EL (cell line): ENCODE measurements at regions not wholly inside any gene's neighbourhood (a gene's known extent, or its start where the extent isn't known, plus 50 kb on each side); places are given as distances from the start of the nearest gene placed in this dataset.
A peak's percentile ranks its signal among the peaks of the same experiment; 100 is the strongest.
"Not testable (repeated sequence)": the region's sequence is repeated elsewhere in the genome, so short reads cannot be mapped to it uniquely, and the experiment has no call there.

Experiments
- DNase-seq: peaks from one replicate; pipeline ENCODE4 v3.0.0-alpha.2; 2016

DNA sequence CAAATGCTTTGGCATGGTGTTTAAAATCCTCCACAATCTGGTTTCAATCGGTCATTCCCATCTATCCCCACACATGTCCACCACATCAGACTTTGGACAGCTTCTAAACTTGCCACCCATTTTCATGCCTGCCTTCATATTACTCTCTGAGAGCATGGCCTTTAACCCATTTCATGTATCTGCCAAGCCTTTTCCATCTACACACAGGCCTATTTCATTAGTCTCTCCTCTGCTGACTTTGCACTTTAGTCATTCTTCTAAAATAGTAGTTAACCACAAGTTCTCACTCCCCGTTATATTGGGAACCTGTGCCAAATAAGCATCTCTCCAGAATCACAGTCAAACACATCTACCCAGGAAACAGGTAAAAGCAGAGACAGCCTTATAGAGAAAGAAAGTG lies 142.2 kb downstream of the MZT1 start:
- DNase-seq = no peak

DNA sequence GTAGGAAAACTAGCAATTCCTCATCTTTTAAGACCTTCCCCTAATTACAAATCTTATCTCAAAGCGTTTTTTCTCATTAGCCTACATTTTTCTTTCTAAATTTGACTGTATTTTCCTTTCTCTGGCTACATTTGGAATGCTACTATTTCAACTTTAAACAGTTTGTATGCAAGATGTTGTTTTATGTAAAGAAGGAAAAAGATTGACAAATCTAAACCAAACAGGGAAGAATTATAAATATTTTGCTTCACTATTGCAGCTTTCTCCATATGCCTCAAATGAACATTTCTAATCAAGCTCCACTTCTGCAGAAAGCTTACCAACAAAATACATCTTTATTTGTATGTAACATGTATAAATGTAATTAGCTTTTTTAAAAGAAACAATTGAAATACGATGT lies 156.2 kb downstream of the MZT1 start:
- no peak for DNase-seq

DNA sequence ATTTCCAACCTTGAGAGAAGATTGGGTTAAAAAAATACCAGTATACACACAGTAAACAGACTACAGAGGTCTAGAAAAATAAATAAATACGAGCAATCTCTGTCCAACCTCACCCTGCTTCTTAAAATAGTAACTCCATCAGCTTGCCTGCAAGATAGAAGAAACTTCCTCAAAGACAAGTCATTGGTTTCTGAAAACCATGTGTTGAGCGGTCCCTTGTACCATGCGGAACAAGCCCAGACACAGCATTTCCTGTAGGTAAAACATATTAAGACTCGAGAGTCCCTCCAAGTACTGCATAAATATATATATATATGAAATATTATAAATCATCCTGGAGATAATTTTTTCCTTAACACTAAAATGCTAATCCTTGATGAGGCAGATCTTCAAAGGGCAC lies 157.4 kb downstream of the MZT1 start:
- no peak for DNase-seq

DNA sequence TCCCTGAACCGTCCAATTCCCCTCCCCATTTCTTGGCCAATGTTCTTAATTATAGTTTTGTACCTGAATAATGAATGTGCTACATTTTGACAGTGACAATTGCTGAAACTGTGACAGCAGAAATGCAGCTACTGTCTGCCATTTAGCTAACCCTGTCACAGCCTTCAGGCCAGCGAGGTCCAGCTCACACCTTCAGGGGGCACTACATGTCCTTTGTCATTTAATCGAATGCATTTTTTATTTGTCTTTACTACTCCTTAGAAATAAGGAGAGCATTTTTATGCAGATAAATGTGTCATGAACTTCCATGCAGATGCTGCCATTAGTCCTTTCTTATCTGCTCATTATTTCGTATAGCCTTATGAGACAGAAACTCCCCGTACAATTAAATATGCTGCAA lies 159.9 kb downstream of the MZT1 start:
- no peak for DNase-seq

DNA sequence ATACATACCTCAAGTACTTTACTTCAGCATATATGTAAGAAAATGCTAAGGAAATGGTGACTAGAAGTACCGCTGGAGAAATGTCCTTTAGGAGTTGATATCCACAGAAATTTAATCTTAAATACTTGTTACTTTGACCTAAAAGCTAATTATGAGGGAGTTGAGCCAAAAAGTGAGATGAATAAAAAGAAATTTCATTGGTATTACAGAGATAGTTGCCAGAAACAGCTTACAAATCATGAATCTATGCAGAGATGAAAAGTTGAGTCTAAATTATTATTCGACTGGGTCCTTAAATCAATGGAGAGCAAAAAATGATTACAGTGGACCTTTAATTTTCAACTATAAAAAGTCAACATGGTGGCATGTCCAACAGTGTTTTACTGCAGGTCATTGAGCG lies 160.9 kb downstream of the MZT1 start:
- no peak for DNase-seq

DNA sequence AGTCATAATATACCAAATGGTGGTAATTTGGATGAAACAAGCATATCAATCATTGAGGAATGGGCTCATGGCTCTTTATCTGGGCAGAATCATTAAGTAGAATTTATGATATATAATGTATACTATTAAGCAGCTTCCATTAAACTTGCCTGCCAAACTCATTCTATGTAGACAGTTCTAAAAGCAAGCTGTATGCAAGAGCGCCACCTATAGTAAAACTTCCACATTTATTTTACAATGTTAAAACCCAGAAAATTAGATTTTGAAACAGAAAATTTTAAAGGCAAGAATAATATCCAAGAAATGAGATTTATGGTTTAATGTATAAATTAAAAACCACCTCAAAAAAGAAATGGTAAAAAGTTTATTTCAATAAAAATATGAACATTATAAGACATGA lies 161.5 kb downstream of the MZT1 start:
- DNase-seq = peak; percentile 22

DNA sequence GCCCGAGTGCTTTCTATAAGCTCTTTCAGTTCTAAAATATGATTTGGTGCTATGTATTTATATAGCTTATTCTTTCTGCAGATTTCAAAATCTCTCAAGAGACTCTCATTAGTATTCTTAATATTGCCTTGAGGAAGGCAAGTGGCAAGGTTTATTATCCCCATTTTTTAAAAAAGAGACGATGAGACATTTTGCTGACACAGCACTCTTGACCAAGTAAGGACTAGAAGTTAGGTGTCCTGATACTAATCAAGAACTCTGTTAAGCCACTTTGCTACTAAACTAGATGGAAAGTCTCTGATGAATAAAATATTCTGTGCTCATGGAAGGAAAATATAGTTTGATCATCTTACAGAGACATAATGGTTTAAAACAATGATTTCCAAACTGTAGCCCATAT lies 164.7 kb downstream of the MZT1 start:
- DNase-seq = no peak

DNA sequence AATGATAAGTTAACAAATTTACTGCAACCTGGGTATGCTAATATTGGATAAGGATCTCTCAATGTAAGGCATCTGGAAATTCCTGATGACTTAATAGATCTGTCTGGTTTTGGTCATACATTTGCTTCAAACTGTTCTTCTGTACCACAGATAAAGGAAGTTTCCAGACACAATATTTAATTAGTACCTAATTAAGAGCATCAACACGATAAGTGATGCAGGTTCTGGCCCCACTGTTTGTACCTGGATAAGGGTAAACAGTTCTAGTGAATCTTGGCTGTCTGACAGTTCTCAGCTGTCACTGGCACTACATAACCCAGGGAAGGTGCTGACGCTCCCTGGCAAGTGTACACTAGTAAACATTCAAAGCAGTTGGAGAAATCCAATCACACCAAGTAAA lies 165.6 kb downstream of the MZT1 start:
- no peak for DNase-seq

DNA sequence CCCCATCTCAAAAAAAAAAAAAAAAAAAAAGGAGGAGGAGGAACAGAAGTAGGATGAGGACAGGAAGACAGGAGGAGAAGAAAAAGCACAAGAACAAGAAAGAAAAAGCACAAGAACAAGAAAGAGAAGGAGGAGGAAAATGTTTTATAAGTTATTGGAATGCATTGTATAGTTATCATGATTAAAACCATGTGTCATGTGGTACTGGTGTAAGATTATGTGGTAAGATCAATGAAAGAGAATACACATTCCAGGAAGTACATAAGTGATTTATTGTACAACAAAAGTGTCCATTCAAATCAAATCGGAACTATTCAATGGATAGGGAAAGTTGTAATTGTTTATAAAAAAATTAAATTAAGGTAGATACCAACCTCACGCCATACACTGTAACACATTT lies 167.7 kb downstream of the MZT1 start:
- DNase-seq = no peak

DNA sequence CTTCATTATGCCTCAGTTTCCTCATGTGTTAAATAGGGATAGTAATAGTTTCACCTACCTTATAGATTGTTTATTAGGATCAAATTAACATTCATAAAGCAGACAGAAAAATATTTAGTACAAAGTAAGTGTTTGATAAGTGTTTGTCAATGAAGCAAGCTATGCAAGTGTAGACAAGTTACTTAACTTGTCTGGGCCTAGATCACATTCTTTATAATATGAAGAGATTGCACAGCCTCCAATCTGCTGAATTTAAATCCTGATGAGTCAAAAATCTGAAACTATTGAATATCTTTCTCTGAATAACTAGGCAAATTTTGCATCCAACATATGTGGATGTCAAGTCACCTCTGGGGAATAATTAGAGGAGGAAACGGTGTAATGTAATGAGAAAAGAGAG lies 170.5 kb downstream of the MZT1 start:
- DNase-seq = no peak

DNA sequence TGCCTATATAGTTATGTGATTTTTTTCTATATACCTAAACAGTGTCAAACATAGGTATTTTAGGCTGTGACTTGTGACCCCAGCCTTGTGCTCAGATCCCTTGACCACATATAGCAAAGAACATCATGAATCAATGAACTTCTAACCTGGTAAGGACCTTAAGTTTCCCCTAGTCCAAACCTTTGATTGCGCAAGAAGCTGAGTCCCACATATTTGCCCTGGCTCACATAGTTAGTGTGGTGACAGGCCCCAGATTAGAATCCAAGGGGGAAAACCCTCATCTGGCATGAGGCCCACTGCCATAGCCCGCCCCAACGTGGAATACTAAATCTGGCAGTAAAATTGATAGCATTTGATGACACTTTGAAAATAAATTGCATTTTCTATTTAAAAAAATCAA lies 171.8 kb downstream of the MZT1 start:
- DNase-seq = no peak

DNA sequence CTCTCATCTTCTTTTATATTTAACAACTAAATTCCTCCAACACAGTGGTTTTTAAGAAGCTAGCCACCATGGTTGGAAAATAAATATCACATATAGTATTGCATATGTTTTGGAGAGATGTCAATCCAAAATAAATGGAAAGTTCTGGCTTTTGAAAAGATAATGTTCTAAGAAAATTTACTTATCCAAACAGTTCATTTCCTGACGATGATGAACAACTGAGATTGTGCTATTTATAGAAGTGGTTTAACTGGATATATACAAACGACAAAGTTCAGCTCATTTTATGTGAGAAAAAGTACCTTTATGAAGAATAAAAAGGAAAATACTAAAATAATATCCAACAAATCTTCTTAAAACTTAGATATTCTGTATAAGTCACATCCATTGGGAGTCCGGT lies 174.7 kb downstream of the MZT1 start:
- no peak for DNase-seq

DNA sequence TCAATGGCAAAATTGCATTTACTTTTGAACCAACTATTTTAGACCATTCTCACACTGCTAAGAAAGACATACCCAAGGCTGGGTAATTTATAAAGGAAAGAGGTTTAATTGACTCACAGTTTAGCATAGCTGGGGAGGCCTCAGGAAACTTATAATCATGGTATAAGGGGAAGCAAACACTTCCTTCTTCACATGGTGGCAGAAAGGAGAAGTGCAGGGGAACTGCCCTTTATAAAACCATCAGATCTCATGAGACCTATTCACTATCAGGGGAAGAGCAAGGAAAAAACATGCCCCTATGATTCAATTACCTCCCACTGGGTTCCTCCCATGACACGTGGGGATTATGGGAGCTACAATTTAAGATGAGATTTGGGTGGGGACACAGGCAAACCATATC lies 181.5 kb downstream of the MZT1 start:
- DNase-seq = not testable (repeated sequence)

DNA sequence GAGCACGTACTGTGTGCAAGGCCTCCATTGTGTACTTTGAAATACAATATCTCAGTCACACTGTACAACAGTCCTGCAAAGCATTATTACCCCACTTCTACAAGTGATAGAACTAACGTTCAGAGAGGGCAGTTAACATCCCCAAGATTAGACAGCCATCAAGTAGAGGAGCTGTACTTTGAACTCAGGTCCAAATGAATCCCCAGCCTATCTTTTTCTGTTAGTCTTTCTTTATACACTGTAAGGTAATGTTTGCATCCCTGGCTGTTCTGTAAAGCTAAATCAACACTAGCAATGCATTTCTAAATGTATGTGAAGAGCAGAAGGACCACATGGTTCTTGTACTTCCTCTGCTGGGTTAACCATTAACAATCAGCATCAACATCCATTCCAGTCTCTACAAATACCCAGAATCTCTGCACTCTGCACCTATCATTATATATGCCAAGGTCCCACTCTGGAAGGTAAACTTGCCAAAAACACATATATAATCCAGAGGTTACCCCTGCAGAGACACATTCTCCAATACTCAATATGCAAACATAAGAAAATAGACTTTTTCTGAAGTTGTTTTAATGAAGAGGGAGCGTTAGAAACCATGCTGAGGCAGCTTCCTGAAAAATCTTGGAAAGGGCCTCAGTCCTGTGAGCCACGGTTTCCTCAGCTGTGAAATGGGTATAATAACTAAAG lies 182.3 kb downstream of the MZT1 start:
- no peak for DNase-seq

DNA sequence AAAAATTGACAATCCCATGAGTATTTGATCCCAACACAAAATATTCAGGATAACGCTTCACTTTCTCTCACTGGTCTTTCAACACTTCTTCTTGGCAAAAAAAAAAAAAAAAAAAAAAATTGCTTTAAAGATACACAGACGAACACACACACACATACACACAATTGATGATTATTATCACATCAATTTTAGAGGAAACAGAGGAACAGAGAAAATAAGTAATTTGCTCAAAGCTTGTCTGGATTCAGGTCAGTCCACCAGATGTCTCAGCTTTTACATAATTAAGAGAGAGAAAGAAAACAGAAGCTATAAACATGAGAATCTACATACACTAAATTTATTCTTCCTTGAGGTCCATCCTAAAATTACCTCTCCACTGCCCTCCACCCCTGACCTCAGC lies 183.4 kb downstream of the MZT1 start:
- DNase-seq = no peak

DNA sequence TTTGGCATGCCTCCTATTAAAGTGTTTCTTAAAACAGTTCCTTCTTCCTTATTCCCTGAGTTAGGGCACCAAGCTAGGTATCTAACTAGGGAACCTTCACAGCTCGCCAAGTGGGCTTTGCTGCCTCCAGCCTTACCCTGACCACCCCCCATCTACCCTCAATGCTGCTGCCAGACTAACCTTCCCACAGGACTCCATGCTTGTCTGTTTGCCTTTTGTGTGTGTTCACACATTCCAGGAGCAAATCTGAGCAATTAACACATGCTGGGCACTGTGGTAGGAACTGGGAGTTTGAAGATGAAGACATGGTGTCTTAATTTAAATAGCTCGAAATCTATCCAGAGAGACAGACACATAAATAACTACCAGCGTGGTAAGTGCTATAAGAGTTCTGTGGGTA lies 185.2 kb downstream of the MZT1 start:
- DNase-seq = no peak

DNA sequence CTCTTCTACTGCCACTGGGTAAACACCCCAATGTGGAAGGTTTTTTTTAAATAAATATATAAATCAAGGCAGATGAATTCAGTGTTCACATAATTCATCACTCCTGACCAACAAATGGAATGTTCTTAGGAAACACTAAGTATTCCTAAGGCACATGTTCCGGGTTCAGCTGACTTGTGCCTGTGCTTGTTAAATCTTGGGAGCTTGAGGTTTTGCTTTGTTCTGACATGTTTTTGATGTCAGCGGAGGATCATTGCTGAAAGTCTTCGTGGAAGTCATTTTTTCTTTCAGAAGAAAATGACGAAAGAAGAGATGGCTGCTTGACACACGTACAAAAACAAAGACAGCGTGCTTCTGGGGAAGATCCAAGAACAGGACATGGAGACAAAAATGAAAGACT lies 185.8 kb downstream of the MZT1 start:
- no peak for DNase-seq

DNA sequence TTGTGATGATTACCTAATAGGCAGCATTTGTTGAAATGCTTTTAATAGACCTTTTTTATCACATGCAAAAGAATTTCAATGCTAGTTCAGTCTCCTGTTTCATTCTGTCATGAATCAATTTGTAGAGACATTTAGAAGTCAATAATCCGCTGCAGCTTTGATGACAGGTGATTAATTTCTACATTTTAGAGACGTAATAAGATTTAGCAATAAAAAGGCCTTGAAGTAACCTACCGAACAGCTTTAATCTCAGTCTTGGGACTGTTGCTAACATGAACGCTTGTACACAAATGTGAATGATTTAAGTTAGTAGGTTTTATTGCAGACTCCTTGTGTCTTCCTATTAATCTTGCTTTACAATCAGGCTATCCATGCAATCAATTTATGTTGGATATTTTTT lies 186.5 kb downstream of the MZT1 start:
- DNase-seq = no peak

DNA sequence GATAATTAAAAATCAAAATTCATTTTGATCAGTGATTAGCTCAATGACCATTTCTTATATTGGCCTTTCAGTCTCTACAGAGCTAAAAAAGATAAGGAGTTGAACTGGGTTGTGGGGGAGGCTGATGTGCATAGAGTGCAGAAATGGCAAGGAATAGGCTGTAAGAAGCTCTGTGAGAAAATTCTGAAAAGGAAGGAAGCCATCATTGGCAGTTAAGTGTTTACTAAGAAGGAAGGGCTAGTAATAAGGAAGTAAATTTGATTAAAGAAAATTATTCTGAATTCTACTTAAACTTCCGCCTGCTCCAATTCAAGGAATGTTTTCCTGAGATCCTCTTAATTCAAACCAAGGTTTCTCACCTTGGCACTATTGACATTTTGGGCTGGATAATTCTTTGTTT lies 187.5 kb downstream of the MZT1 start:
- DNase-seq = no peak

DNA sequence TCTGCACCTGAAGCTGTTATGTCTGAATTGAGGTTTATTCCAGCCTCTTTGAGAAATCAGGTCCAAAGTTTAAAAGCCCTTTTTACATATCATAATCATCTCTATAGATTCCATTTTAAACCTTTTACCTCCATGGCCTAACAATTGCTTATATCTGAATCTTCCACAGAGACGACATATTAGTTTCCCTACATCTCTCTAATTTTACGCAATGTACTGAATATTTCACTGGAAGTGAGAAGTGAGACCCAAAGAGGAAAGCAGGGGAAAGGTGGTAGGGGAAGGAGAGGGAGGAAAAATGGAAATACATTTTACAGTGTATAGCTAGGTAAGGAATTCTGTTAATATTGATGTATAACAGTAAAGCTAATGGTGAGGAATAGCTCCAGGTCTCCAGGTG lies 189.6 kb downstream of the MZT1 start:
- no peak for DNase-seq

DNA sequence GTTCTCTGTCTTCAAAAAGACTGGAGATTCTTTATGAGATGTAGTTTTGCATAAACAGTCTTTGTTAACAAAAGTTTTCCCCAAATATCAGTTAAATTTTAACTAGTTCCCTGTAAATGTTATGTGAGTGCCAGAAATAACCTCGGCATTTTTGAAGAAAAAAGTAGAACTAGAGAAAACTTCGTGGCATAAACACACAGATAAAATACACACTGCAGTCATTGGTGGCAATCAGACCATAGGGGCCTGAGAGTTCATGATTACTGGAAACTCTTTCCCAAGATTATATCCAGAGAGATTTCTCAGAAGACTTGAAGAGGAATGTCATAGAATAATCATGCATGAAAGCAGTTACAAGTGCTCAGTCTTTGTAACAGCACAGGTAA lies 190.0 kb downstream of the MZT1 start:
- no peak for DNase-seq

DNA sequence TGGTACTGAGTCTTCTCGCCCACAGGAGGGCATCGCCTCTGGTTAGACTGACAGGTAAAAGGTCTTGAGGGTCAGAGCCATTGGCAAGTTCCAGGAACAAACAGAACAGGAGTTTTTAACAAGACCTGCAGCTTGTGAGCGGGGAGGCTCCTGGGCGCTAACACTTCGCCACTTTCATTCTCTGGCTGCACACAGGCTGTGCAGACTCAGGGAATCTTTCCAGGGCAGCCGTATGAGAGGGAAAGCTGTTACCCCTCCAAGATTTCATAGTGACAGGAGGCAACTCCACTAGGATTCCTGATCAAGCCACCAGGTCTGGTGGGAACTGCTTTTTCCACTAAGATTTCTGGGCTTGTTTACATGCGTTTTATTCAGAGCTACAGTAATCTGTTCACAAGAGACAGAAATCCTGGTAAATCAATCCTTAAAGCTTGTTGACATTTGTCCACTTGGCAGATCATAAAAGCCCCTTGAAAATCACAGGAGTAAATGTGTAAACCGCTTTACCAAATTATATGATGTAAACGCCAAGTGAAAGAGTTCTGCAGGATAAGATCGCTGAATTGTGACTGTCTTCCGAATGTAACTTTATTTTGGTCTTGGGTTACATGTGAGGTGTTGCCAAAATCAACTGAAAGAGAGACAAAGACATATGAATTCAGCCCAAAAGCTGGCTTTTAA lies 190.6 kb downstream of the MZT1 start:
- DNase-seq = no peak

DNA sequence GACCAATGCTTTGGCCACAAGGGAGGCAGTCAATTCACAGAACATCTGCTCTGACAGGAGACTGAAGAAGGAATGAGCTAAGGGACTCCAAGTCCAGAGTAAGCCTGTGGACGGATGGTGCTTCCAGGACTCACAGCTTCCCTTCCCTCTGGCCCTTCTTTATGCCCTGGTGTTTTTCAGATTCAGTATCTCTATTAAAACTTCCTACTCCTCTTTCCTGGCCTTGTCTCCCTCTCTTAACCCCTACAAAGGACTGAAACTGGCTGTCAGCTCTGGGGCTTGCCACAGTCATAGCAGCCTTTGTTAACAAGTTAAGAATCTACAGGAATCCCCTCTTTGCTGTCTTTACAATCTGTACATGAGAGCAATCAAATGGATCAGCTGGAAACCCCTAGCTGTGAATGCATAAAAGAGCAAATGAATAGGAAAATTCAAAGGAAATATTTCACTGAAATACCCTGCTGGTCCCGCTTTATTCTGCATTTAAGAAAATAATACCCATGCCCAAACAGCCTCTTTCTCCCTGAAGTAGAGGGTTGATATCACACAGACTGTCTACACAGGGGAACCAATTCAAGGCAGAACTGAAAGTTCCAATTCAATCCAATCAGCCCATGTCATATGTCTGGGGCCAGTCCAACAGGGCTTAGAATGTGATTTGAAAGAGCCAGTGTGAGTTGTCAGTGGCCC lies 192.3 kb downstream of the MZT1 start:
- no peak for DNase-seq

DNA sequence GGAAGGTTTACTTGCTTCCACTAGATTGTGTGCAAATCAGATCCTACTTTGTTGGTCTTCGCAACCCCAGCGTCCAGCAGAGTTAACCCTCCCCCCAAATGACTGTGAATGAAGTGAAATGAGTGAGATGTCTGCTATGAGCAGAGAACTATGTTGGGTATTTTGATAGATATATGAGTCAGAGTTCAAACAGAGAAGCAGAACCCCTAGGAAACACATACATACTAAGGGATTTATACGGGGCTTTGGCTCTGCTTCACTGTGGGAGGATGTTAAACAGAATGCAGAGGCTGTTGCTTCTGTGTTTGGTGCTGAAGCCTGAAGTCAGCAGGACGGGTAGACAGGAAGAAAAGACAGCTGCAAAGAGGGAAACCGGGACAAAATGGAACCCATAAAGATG lies 197.0 kb downstream of the MZT1 start:
- DNase-seq = peak; percentile 39

DNA sequence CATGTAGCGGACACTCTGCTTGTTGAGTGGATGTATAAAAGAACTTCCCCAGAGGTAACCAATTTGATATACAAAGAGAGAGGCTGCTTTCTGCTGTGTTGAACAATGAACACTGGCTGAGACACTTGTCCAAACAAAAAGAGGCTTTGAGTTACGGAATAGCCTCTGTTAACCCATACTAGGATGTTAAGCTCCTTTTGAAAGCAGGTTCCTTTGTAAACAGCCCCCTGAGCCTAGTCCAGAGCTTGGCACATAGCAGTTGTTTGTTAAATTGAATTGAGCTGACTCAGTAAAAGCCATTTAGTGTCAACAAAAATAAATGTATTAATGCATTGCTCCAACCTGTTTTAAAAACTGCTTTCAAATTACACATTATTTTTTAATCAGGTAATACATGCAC lies 200.1 kb downstream of the MZT1 start:
- DNase-seq = no peak
